T1000 (cell line): ENCODE measurements at regions not wholly inside any gene's neighbourhood (a gene's known extent, or its start where the extent isn't known, plus 50 kb on each side); places are given as distances from the start of the nearest gene placed in this dataset.
"Not testable (repeated sequence)": the region's sequence is repeated elsewhere in the genome, so short reads cannot be mapped to it uniquely, and the experiment has no call there.

Source experiments
- DNase-seq: peaks from one replicate; lab custom pipeline; 2025; ENCODE audit warnings: mixed read lengths; lab: John Stamatoyannopoulos, UW

- no peak for DNase-seq
Observed at GRCh38 chr7:46137725-46138124, 216.7 kb upstream of the IGFBP3 start.

DNA sequence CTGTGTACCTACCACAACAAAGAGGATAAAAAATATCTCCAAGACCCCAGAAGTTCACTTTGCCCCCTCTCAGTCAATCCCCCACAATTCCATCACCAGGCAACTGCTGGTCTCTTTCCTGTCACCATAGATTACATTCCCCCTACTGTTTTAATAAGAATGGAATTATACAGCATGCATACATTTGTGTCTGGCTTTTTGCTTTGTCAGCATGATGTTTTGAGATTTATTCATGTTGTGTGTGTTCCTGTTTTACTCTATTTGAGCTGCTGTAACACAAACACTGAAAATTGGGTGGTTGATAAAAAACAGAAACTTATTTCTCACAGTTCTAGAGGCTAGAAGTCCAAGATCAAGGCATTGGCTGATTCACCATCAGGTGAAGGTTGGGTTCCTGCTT is 214.5 kb upstream of the IGFBP3 start:
- DNase-seq: no peak

DNA sequence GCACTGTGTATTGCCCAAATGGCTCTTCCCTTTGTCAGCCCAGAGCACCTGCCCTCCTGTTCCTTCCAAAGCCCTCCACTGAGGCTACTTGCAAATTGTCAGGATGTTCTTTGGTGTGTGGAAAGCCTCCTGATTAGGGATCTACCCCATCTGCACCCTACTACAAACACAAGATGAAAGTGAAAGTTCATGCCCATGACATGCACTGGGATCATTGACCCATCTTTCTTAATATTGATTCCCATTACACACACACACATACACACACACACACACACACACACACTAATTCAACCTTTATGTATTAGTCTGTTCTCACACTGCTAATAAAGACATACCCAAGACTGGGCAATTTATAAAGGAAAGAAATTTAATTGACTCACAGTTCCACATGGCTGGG is 213.7 kb upstream of the IGFBP3 start:
- no peak for DNase-seq

GRCh38 chr7:46134385-46134784 is 213.3 kb upstream of the IGFBP3 start:
- no peak for DNase-seq

- no peak for DNase-seq
Observed at GRCh38 chr7:46133751-46134150, 212.7 kb upstream of the IGFBP3 start.

DNA sequence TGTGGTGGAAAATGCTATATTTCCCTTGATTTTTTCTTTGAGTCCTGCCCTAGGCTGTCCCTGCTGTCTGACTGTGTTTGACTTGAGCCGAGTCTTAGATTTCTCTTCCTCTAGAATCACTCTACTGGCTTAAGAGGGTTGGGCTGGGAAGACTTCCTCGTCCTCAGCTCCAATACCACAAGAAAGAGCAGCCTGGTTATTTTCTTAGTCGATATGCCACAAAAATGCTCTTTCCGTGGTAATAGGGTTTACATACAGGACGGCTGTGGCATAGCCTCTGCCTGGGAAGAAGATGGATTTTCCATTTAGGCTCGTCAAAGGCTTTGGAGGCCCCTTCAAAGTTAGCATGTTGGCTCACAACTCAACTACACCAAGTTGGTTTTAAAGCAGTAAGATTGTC is 212.0 kb upstream of the IGFBP3 start:
- no peak for DNase-seq

GRCh38 chr7:46131916-46132795 is 211.1 kb upstream of the IGFBP3 start:
- DNase-seq: no peak

DNA sequence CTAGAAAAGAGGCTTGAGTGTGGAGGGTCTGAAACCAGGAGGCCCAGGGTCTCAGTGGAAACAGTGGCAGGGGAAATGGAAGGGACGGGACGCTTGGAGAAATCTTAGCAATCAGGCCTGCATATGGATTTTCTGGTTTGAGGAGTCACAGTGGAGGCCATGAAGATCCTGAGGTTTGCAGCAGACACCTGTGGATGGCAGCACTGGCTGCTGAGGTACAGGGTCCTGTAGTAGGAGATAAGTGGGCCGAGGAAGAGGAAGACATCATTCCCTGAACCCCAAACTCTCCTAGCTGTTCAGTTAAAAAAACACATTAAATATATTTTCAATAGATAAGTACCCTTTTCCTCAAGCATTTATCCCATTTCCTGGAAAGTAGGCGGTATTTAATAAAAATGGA is 208.8 kb upstream of the IGFBP3 start:
- DNase-seq: no peak

DNA sequence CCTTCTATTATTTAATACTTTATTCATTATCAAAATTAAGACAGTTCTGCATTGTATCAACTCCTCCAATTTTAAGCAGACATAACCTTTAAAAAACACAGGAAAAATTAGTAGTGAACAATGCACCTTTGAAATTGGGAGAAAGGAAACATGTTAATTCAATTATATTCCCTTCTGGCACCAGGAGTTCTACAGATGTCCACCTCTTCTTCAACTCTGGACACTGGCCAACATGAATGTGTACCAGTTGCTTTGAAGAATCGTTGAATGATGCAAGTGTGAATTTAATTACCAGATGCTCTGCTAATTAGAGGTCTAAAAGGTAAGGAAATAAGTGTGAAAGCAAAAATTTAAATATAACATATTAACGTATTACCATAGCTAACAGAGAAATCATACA is 206.7 kb upstream of the IGFBP3 start:
- no peak for DNase-seq

DNA sequence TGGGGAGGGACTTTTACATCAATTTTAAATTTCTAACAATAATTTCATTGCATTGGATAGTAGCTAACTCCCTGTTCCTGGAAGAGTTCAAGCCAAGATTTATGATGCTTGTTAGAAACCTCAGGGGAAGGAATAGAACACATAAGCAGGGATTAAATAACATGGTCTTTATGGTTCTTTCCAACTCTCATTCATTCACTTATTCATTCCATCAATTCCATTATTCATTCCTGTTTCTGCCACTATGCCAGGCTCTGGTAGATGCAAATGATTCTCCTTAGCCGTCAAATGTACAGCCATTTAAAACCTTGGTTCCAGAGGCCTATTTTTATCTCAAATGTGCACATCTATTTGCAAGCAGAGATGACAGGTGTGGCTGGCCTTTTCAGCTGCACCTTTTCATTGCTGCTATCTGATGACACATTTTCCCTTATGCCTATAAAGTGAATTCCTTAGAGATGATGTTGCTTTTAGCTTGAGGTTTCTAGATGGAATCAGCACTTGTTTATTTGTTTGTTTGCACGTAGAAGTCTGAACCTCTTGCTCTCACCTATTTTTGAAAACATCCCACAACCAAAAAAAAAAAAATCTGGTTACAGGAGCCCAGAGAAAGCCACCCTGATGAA is 205.7 kb upstream of the IGFBP3 start:
- no peak for DNase-seq

- DNase-seq: no peak
Observed at GRCh38 chr7:46123756-46124343, 202.8 kb upstream of the IGFBP3 start.

DNA sequence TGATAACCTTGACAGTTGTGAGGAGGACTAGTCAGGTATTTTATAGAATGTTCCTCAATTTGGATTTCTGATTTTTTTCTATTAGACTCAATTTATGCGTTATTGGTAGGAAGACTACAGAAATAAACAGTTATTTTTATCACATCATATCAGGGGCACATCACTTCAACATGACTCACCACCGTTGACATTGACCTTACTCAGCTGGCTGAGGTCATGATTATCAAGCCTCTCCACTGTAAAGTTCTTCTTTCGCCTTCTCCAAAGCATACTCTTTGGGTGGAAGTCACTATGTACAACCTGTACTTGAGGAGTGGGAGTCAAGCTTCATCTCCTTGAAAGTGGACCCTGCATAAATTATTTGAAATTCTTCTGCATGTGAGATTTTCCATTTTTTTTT is 194.3 kb upstream of the IGFBP3 start:
- DNase-seq: no peak

DNA sequence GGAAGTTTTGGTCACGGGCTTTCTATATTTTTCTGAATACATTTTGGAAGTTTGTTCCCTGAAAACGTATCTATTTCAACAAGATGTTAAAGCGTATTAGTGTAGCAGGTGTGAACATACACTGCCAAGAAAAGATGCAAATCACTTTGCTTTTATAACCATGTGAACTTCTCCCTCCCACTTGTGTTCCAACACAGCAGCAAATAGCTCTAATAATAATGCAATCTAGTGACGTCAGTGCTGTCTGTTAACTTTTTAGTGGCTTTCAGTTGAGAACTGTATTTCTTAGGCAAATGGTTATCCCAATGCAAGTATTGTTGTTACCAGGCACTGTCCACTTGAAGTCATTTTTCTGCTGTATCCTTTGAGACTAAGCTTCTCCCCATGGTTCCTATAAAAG is 188.4 kb upstream of the IGFBP3 start:
- no peak for DNase-seq

DNA sequence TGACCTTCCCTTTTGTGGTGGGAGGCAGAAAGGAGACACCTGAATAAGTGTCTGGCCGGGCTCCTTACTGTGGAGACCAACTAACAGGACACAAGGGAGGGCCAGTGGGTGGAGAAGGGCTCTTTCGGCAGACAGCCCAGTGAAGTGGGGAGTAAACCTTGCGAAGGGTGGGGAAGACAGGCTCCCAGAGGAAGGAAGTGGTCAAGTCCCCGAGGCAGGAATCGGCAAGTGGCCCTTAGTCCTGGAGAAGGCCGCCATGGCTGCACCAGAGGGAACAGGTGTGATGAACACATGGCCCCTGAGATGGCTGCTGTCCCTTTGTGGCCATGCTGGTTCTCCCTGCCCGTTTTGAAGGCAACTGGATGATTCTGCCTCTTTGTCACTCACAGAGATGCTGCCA is 187.2 kb upstream of the IGFBP3 start:
- no peak for DNase-seq

GRCh38 chr7:46107610-46108217 is 186.6 kb upstream of the IGFBP3 start:
- no peak for DNase-seq

- DNase-seq: no peak
Observed at GRCh38 chr7:46100521-46100920, 179.4 kb upstream of the IGFBP3 start.

DNA sequence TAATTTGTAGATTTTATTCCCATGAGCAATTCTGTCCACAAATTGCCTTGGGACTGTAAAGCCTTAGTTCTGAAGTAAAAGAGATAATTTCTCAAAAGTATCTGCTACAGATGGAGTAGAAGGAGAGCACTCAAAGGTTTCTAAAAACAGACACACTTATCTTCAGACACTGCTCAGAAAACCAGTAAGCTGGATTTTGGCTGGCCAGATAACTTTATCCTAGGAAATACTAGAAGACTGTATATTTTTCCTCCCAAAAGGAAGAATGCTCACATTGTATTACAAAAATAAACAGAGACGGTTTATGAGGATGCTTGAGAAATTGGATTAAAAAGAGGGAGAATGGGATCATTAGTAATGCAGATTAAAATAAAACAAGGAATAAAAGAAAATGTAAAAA is 178.0 kb upstream of the IGFBP3 start:
- DNase-seq: no peak

- no peak for DNase-seq
Observed at GRCh38 chr7:46091071-46091470, 170.0 kb upstream of the IGFBP3 start.

DNA sequence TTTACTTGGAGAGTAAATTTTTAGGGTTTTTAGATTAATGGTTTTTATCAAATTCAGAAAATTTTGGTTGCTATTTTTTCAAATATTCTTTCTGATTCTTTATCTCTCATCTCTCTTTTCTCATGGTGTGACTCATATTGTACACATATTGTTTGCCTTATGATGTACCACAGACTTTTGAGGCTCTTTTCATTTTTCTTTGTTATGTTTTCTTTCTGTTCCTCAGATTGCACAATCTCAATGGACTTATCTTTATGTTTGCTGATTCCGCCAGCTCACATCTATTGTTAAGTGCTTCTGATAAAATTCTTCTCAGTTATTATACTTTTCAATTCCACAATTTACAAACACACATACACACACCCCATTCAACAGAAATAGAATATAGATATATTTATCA is 168.2 kb upstream of the IGFBP3 start:
- DNase-seq: no peak

- DNase-seq: not testable (repeated sequence)
Observed at GRCh38 chr7:46088486-46088885, 167.4 kb upstream of the IGFBP3 start.

DNA sequence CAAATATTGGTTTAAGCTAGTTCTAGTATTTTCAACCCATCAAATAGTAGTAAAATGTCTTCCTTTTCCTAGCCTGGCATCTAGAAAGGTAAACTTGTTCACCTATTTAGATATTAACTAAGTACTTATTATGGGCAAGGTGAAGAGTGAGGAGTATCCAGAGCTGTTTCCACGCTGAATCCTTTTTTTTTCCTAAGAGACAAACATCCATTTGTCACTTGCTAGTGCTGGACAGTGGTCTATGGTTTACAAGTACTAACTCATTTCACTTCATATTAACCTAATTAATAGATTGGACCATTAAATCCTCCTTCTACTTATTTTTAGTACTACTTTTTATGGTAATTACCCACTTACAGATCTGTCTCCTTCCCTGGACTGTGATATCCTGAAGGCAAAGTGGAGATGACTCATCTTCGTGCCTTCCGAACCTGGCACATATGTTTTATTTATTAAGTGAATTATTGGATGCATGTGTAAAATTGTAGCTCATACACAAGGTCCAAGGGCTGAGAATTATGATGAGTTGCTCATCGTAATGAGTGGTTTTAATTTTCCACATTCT is 159.6 kb upstream of the IGFBP3 start:
- DNase-seq: no peak

DNA sequence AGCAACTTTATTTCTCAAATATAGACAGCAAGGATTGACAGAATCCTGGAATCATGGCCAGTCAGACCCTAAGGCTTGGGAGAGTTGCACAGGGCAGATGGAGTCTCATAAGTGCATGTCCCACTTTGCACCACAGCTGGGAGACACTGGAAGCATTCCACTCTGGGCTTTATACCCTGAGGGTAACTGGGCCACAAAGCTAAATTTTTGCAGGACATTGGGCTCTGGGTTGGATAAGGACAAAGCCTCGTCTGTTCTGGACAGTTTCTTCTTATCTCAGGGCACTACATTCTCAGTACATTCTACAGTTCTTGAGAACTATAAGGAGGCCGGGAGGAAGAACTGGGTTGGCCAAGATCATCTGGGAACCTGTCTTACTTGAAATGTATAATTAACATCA is 158.3 kb upstream of the IGFBP3 start:
- no peak for DNase-seq

DNA sequence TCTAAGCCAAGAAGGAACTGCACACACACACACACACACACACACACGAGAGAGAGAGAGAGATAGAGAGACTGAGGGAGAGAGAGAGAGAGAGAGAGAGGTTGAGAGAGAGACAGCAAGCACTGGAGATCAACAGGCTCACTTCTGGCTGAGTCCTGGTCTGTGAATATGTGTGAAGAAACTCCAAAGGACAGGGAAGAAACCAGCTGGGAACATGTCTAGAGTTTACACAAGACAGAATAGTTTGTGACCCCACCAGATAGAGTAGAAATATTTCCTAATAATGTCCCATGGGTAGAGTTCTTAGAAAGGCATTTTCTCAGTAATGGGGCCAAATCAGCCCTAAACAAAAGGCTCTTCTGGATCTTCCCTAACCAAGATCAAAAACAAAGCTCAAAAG is 155.5 kb upstream of the IGFBP3 start:
- DNase-seq: no peak
